A673 (cell line): ENCODE measurements at regions not wholly inside any gene's neighbourhood (a gene's known extent, or its start where the extent isn't known, plus 50 kb on each side); places are given as distances from the start of the nearest gene placed in this dataset.

Experiments
- CTCF ChIP-seq: fragments of 300-800, 200-600 bp; sonication (generic); conservative IDR thresholded peaks from 2 replicates; pipeline ENCODE4 v1.5.1; 2017; ENCODE audit warnings: low read depth, mild to moderate bottlenecking, antibody characterized with exemption, low read length, moderate library complexity, mixed read lengths
- EZH2 ChIP-seq: fragments of 200-600 bp; sonication (generic); IDR thresholded peaks from 2 replicates; pipeline ENCODE4 v1.6.1; 2017; ENCODE audit warnings: borderline replicate concordance, low read depth, mild to moderate bottlenecking, mixed read lengths, antibody characterized with exemption, low read length; ENCODE audit not compliant: poor library complexity, severe bottlenecking

- TF ChIP-seq CTCF = no peak
- TF ChIP-seq EZH2 = no peak
Observed at GRCh38 chr3:132984181-132984580, 54.0 kb upstream of the TMEM108 start.
